GM15510 (cell line): ENCODE measurements at regions not wholly inside any gene's neighbourhood (a gene's known extent, or its start where the extent isn't known, plus 50 kb on each side); places are given as distances from the start of the nearest gene placed in this dataset.

Experiments
- POLR2A ChIP-seq: IDR thresholded peaks from 3 replicates; pipeline ENCODE4 v1.6.1; 2011; ENCODE audit warnings: borderline replicate concordance; ENCODE audit not compliant: insufficient read length; ENCODE audit errors: extremely low read depth

GRCh38 chr15:62549345-62549970, 384.4 kb upstream of the C2CD4B start:
- no peak for TF ChIP-seq POLR2A

- TF ChIP-seq POLR2A = no peak
These were observed 385.0 kb upstream of the C2CD4B start for GRCh38 chr15:62550106-62550505.

GRCh38 chr15:62552444-62552843, 387.4 kb upstream of the C2CD4B start:
- no peak for TF ChIP-seq POLR2A

- no peak for TF ChIP-seq POLR2A
These were observed 389.0 kb upstream of the C2CD4B start for GRCh38 chr15:62553911-62554563.

- TF ChIP-seq POLR2A = no peak
These were observed 393.7 kb upstream of the C2CD4B start for GRCh38 chr15:62558640-62559380.

- no peak for TF ChIP-seq POLR2A
These were observed 394.3 kb upstream of the C2CD4B start for GRCh38 chr15:62559381-62559733.

- TF ChIP-seq POLR2A = no peak
These were observed 396.0 kb upstream of the C2CD4B start for GRCh38 chr15:62561059-62561519.

- TF ChIP-seq POLR2A = no peak
These were observed 396.5 kb upstream of the C2CD4B start for GRCh38 chr15:62561571-62561970.

GRCh38 chr15:62564886-62565633, 400.0 kb upstream of the C2CD4B start:
- TF ChIP-seq POLR2A = no peak

GRCh38 chr15:62565634-62566026, 400.5 kb upstream of the C2CD4B start:
- TF ChIP-seq POLR2A = no peak

- TF ChIP-seq POLR2A = no peak
These were observed 401.2 kb upstream of the C2CD4B start for GRCh38 chr15:62566248-62566647.

GRCh38 chr15:62567501-62567900, 402.4 kb upstream of the C2CD4B start:
- no peak for TF ChIP-seq POLR2A

GRCh38 chr15:62568004-62568403, 402.9 kb upstream of the C2CD4B start:
- TF ChIP-seq POLR2A = no peak

- TF ChIP-seq POLR2A = no peak
These were observed 403.6 kb upstream of the C2CD4B start for GRCh38 chr15:62568702-62569101.
